ENCODE measurements at regions not wholly inside any gene's neighbourhood (a gene's known extent, or its start where the extent isn't known, plus 50 kb on each side); places are given as distances from the start of the nearest gene placed in this dataset.

GRCh38 chr22:47250995-47251765, 488.7 kb downstream of the TBC1D22A start:
- H3K27ac ChIP-seq = no peak overlapping the region
- H3K4me3 ChIP-seq = no peak overlapping the region
- TF ChIP-seq CTCF (IDR thresholded peaks at IDR 0.05) = no peak
- peak; percentile 64 for DNase-seq (ENCODE audit: low spot score)

GRCh38 chr22:47249370-47249928, 487.0 kb downstream of the TBC1D22A start:
- H3K27ac ChIP-seq = no peak overlapping the region
- no peak for TF ChIP-seq CTCF (IDR thresholded peaks at IDR 0.05)
- no peak for DNase-seq (ENCODE audit: low spot score)
- H3K4me3 ChIP-seq = no peak overlapping the region

- Histone ChIP-seq H3K4me3 (no peak overlapping the region), H3K27ac (no peak overlapping the region)
- no peak for TF ChIP-seq CTCF (IDR thresholded peaks at IDR 0.05)
- no peak for DNase-seq (ENCODE audit: low spot score)
Observed at GRCh38 chr22:47248925-47249324, 486.5 kb downstream of the TBC1D22A start.

- no peak for TF ChIP-seq CTCF (IDR thresholded peaks at IDR 0.05)
- H3K4me3 ChIP-seq = no peak overlapping the region
- no peak overlapping the region for H3K27ac ChIP-seq
- no peak for DNase-seq (ENCODE audit: low spot score)
Observed at GRCh38 chr22:47247579-47248240, 485.3 kb downstream of the TBC1D22A start.

GRCh38 chr22:47245786-47246185, 483.3 kb downstream of the TBC1D22A start:
- Histone ChIP-seq H3K4me3 (no peak overlapping the region), H3K27ac (no peak overlapping the region)
- DNase-seq (ENCODE audit: low spot score) = no peak
- no peak for TF ChIP-seq CTCF (IDR thresholded peaks at IDR 0.05)

- no peak overlapping the region for H3K4me3 ChIP-seq
- DNase-seq (ENCODE audit: low spot score) = no peak
Observed at GRCh38 chr22:47245286-47245685, 482.8 kb downstream of the TBC1D22A start.

More at GRCh38 chr22:47245286-47245685, 482.8 kb downstream of the TBC1D22A start:
- no peak overlapping the region for H3K27ac ChIP-seq
- no peak for TF ChIP-seq CTCF (IDR thresholded peaks at IDR 0.05)
